SK-N-SH (cell line): ENCODE measurements at regions not wholly inside any gene's neighbourhood (a gene's known extent, or its start where the extent isn't known, plus 50 kb on each side); places are given as distances from the start of the nearest gene placed in this dataset.

Experiments used
- CTCF ChIA-PET: fragments of 300-600, 350-600 bp; formaldehyde crosslinking; extraction: SDS; loops from one replicate; lab custom pipeline; 2021; lab: Yijun Ruan, JAX
- POLR2A ChIA-PET: fragments of 350-600 bp; sonication (Branson Sonifier 250); formaldehyde crosslinking; extraction: SDS; loops from one replicate; lab custom pipeline; 2020; ENCODE audit warnings: antibody characterized with exemption, inconsistent platforms; lab: Yijun Ruan, JAX
- DNase-seq: peaks from one replicate; pipeline ENCODE4 v3.0.0; 2012
- H2AFZ ChIP-seq: fragments of 200-600 bp; sonication (generic); 2 replicates; pipeline ENCODE4 v1.8.1; 2016; ENCODE audit warnings: antibody characterized with exemption, mild to moderate bottlenecking, low read depth
- H3F3A ChIP-seq: fragments of 200-600 bp; sonication (generic); replicated peaks from 2 replicates; pipeline ENCODE3; 2016; ENCODE audit warnings: antibody characterized with exemption, mild to moderate bottlenecking; ENCODE audit not compliant: insufficient read depth
- H3K27ac ChIP-seq, 2 experiments: fragments of 200-500 bp in 1 of 2; fragments of 200-600 bp in 1 of 2; sonication (Bioruptor generic) in 1 of 2; sonication (generic), shearing (Covaris generic) in 1 of 2; 2 replicates each; pipeline versions ENCODE4 v1.5.1 to v1.6.1; 2014 to 2016; ENCODE audit warnings: low read depth in 2 of 2, inconsistent platforms in 1 of 2, low read length in 1 of 2, mild to moderate bottlenecking in 1 of 2, mixed read lengths in 1 of 2
- H3K27me3 ChIP-seq: fragments of 200-600 bp; sonication (generic), shearing (Covaris generic); 2 replicates; pipeline ENCODE4 v1.6.1; 2016; ENCODE audit warnings: mixed run types; ENCODE audit not compliant: insufficient read depth
- H3K36me3 ChIP-seq, 2 experiments: fragments of 200-500 bp in 1 of 2; fragments of 200-600 bp in 1 of 2; sonication (Bioruptor generic) in 1 of 2; sonication (generic) in 1 of 2; replicated peaks in 1 of 2; 2 replicates each; pipeline versions ENCODE3 to v1.5.1; 2014 to 2016; ENCODE audit warnings: low read length in 1 of 2, mild to moderate bottlenecking in 1 of 2; ENCODE audit not compliant: insufficient read depth in 2 of 2, control insufficient read depth in 1 of 2
- H3K4me1 ChIP-seq, 2 experiments: fragments of 200-500 bp in 1 of 2; fragments of 200-600 bp in 1 of 2; sonication (Bioruptor generic) in 1 of 2; sonication (generic), shearing (Covaris generic) in 1 of 2; 2 replicates each; pipeline versions ENCODE4 v1.5.1 to v1.6.1; 2014 to 2016; ENCODE audit warnings: low read depth in 1 of 2, low read length in 1 of 2, mixed run types in 1 of 2; ENCODE audit not compliant: insufficient read depth in 2 of 2, control insufficient read depth in 1 of 2
- H3K4me2 ChIP-seq: fragments of 200-600 bp; sonication (generic), shearing (Covaris generic); 2 replicates; pipeline ENCODE4 v1.6.1; 2017; ENCODE audit warnings: mixed run types
- H3K4me3 ChIP-seq, 2 experiments: fragments of 200-500 bp in 1 of 2; fragments of 200-600 bp in 1 of 2; sonication (Bioruptor generic) in 1 of 2; sonication (generic), shearing (Covaris generic) in 1 of 2; 2 replicates each; pipeline versions ENCODE4 v1.5.1 to v1.8.1; 2014 to 2016; ENCODE audit warnings: low read depth in 2 of 2, inconsistent platforms in 1 of 2, low read length in 1 of 2, mild to moderate bottlenecking in 1 of 2, mixed read lengths in 1 of 2, moderate library complexity in 1 of 2
- H3K79me2 ChIP-seq: fragments of 200-600 bp; sonication (generic); 2 replicates; pipeline ENCODE4 v1.8.1; 2017; ENCODE audit warnings: mild to moderate bottlenecking; ENCODE audit not compliant: insufficient read depth
- H3K9ac ChIP-seq: fragments of 200-600 bp; sonication (generic); 2 replicates; pipeline ENCODE4 v1.6.1; 2017; ENCODE audit warnings: mixed run types
- H3K9me2 ChIP-seq: fragments of 200-600 bp; sonication (generic); 2 replicates; pipeline ENCODE4 v1.6.1; 2017; ENCODE audit warnings: mixed run types
- H3K9me3 ChIP-seq: fragments of 200-600 bp; sonication (generic); 2 replicates; pipeline ENCODE4 v1.6.1; 2017; ENCODE audit warnings: mixed run types, mild to moderate bottlenecking, moderate library complexity
- H4K20me1 ChIP-seq: fragments of 200-600 bp; sonication (generic); 2 replicates; pipeline ENCODE4 v1.6.1; 2017; ENCODE audit warnings: mild to moderate bottlenecking, mixed run types; ENCODE audit not compliant: insufficient read depth
- ELF1 ChIP-seq: IDR thresholded peaks from 2 replicates; pipeline ENCODE4 v1.4.0; 2012
- EP300 ChIP-seq, 2 experiments: IDR thresholded peaks; 2 replicates each; pipeline versions ENCODE4 v1.4.0 to v1.6.1; 2012; ENCODE audit warnings: borderline replicate concordance in 1 of 2, low read depth in 1 of 2, low read length in 1 of 2
- FOSL2 ChIP-seq: IDR thresholded peaks from 2 replicates; pipeline ENCODE4 v1.4.0; 2012; ENCODE audit warnings: low read depth, mild to moderate bottlenecking, moderate library complexity, borderline replicate concordance
- FOXM1 ChIP-seq: IDR thresholded peaks from 2 replicates; pipeline ENCODE4 v1.4.0; 2012; ENCODE audit warnings: low read depth, mild to moderate bottlenecking
- GABPA ChIP-seq: IDR thresholded peaks from 2 replicates; pipeline ENCODE4 v1.4.0; 2012; ENCODE audit warnings: low read depth, mild to moderate bottlenecking
- GATA2 ChIP-seq: sonication (generic); formaldehyde crosslinking; IDR thresholded peaks from 2 replicates; pipeline ENCODE4 v1.5.0; 2020; ENCODE audit warnings: mild to moderate bottlenecking, missing genetic modification reagents
- JUND ChIP-seq: IDR thresholded peaks from 2 replicates; pipeline ENCODE4 v1.4.0; 2012
- MEF2A ChIP-seq: IDR thresholded peaks from 2 replicates; pipeline ENCODE4 v1.4.0; 2012; ENCODE audit warnings: low read depth, borderline replicate concordance
- MXI1 ChIP-seq: IDR thresholded peaks from 2 replicates; pipeline ENCODE4 v1.6.1; 2012; ENCODE audit warnings: mild to moderate bottlenecking, low read depth, low read length, improper control_type of control experiment
- NFIC ChIP-seq: IDR thresholded peaks from 2 replicates; pipeline ENCODE4 v1.4.0; 2012; ENCODE audit warnings: borderline replicate concordance
- POLR2AphosphoS5 ChIP-seq: IDR thresholded peaks from 2 replicates; pipeline ENCODE4 v1.6.1; 2012; ENCODE audit warnings: low read depth, low read length
- RCOR1 ChIP-seq: fragments of 150-350 bp; IDR thresholded peaks from 2 replicates; pipeline ENCODE4 v1.6.1; 2017; ENCODE audit warnings: antibody characterized with exemption, low read length
- RXRA ChIP-seq: IDR thresholded peaks from 2 replicates; pipeline ENCODE4 v1.4.0; 2012; ENCODE audit warnings: low read depth, mild to moderate bottlenecking, borderline replicate concordance
- SMC3 ChIP-seq: IDR thresholded peaks from 2 replicates; pipeline ENCODE4 v1.6.1; 2012; ENCODE audit warnings: low read depth, low read length, improper control_type of control experiment
- TEAD4 ChIP-seq: IDR thresholded peaks from 2 replicates; pipeline ENCODE4 v1.4.0; 2012; ENCODE audit warnings: mild to moderate bottlenecking, borderline replicate concordance; ENCODE audit not compliant: insufficient read depth
- YY1 ChIP-seq: IDR thresholded peaks from 2 replicates; pipeline ENCODE4 v1.4.0; 2012; ENCODE audit warnings: low read depth, mild to moderate bottlenecking
- WGBS: methylation state at CpG from one replicate; pipeline ENCODE4 v1.1.6; 2017; ENCODE audit warnings: low lambda C conversion rate; 5-methylcytosine and 5-hydroxymethylcytosine counted together
- TF ChIP-seq, protein P1 (sequence below): IDR thresholded peaks from 2 replicates; pipeline ENCODE4 v1.6.1; 2012; ENCODE audit warnings: mild to moderate bottlenecking, low read depth, low read length, moderate library complexity
- TF ChIP-seq, protein P2 (sequence below): fragments of 200-600 bp; sonication (generic); IDR thresholded peaks from 2 replicates; pipeline ENCODE4 v1.6.1; 2017; ENCODE audit warnings: antibody characterized with exemption, mild to moderate bottlenecking, moderate library complexity
- TF ChIP-seq, protein P3 (sequence below): IDR thresholded peaks from 2 replicates; pipeline ENCODE4 v1.4.0; 2012; ENCODE audit warnings: low read depth, borderline replicate concordance
- TF ChIP-seq, protein P4 (sequence below): fragments of 150-350 bp; IDR thresholded peaks from 2 replicates; pipeline ENCODE4 v1.6.1; 2016; ENCODE audit warnings: mild to moderate bottlenecking, low read depth, low read length

DNA sequence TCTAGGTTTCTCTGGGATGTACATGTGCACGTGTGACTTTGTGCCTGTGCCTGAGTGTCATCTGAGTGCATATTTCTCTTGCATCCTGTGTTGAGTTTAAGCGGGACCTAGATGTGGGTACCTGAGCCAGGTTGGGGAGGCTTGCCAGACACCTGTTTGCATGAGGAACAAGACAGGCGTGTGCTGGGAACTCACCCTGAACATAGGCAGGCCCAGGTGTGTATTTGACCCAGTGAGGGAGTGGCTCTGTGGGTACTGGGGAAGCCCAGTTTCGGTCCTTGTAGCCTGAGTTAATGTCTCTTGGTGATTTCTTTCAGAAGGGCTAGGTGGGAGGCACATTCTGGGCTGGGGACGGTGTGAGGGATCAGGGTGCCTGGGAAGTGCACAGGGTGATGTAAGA, 98.6 kb downstream of the TMEM170B start:
- no peak overlapping the region for H3K9ac ChIP-seq
- no peak overlapping the region for H3K27ac ChIP-seq
- no peaks in the 10 kb centered on the region for H3F3A ChIP-seq
- peaks cover 0 to 1% of the 10 kb centered on the region in 2 experiments; a peak in 1 of 4 replicates for H3K4me1 ChIP-seq
- no peak overlapping the region for H2AFZ ChIP-seq
- TF ChIP-seq, protein P1, sequence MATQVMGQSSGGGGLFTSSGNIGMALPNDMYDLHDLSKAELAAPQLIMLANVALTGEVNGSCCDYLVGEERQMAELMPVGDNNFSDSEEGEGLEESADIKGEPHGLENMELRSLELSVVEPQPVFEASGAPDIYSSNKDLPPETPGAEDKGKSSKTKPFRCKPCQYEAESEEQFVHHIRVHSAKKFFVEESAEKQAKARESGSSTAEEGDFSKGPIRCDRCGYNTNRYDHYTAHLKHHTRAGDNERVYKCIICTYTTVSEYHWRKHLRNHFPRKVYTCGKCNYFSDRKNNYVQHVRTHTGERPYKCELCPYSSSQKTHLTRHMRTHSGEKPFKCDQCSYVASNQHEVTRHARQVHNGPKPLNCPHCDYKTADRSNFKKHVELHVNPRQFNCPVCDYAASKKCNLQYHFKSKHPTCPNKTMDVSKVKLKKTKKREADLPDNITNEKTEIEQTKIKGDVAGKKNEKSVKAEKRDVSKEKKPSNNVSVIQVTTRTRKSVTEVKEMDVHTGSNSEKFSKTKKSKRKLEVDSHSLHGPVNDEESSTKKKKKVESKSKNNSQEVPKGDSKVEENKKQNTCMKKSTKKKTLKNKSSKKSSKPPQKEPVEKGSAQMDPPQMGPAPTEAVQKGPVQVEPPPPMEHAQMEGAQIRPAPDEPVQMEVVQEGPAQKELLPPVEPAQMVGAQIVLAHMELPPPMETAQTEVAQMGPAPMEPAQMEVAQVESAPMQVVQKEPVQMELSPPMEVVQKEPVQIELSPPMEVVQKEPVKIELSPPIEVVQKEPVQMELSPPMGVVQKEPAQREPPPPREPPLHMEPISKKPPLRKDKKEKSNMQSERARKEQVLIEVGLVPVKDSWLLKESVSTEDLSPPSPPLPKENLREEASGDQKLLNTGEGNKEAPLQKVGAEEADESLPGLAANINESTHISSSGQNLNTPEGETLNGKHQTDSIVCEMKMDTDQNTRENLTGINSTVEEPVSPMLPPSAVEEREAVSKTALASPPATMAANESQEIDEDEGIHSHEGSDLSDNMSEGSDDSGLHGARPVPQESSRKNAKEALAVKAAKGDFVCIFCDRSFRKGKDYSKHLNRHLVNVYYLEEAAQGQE: no peak
- TF ChIP-seq FOXM1: no peak
- no peak for TF ChIP-seq MEF2A
- TF ChIP-seq GABPA: no peak
- TF ChIP-seq MXI1: no peak
- TF ChIP-seq, all 33 proteins: peak for 0
- DNase-seq: no peak
- WGBS: 86% methylated on average over 5 of the region's 5 CpGs
- no peaks in the 10 kb centered on the region for H3K79me2 ChIP-seq
- no peaks in the 10 kb centered on the region for H3K27me3 ChIP-seq
- H3K36me3 ChIP-seq: no peaks in the 10 kb centered on the region
- no peaks in the 10 kb centered on the region for H4K20me1 ChIP-seq
- no peak overlapping the region for H3K4me3 ChIP-seq
- ChIA-PET CTCF (interaction anchor here (1.0 to 2.2 kb wide), 2 partner anchors 16 to 20 kb away, joined by 3 to 15 read pairs; no protein-coding TSS in a partner anchor), POLR2A (no interaction called here)
- no peak overlapping the region for H3K4me2 ChIP-seq
- H3K9me2 ChIP-seq: no peaks in the 10 kb centered on the region
- H3K9me3 ChIP-seq: no peaks in the 10 kb centered on the region

DNA sequence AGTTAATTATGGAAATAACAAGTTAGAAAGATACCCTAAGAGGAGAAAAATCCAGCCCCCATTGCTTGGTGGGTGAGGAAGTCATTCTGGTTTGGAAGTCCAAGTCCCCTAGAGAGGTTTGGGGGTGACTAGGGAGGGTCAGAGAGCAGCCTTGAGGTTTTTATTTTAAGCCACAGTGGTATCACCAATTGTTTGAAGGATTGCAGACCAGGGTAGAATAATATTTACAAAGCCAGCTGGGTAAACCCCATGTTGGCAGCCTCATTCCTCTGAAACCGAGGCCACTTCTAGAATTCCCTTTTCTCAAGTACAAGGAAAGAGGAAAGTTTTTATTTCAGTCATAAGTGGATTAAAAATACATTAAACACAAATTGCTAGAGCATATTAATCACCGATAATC, 99.7 kb downstream of the TMEM170B start:
- TF ChIP-seq RXRA: no peak
- no peak for TF ChIP-seq POLR2AphosphoS5
- no peak for TF ChIP-seq RCOR1
- TF ChIP-seq, protein P2, sequence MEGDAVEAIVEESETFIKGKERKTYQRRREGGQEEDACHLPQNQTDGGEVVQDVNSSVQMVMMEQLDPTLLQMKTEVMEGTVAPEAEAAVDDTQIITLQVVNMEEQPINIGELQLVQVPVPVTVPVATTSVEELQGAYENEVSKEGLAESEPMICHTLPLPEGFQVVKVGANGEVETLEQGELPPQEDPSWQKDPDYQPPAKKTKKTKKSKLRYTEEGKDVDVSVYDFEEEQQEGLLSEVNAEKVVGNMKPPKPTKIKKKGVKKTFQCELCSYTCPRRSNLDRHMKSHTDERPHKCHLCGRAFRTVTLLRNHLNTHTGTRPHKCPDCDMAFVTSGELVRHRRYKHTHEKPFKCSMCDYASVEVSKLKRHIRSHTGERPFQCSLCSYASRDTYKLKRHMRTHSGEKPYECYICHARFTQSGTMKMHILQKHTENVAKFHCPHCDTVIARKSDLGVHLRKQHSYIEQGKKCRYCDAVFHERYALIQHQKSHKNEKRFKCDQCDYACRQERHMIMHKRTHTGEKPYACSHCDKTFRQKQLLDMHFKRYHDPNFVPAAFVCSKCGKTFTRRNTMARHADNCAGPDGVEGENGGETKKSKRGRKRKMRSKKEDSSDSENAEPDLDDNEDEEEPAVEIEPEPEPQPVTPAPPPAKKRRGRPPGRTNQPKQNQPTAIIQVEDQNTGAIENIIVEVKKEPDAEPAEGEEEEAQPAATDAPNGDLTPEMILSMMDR: no peak
- TF ChIP-seq TEAD4: no peak
- TF ChIP-seq JUND: no peak
- TF ChIP-seq, protein P3, sequence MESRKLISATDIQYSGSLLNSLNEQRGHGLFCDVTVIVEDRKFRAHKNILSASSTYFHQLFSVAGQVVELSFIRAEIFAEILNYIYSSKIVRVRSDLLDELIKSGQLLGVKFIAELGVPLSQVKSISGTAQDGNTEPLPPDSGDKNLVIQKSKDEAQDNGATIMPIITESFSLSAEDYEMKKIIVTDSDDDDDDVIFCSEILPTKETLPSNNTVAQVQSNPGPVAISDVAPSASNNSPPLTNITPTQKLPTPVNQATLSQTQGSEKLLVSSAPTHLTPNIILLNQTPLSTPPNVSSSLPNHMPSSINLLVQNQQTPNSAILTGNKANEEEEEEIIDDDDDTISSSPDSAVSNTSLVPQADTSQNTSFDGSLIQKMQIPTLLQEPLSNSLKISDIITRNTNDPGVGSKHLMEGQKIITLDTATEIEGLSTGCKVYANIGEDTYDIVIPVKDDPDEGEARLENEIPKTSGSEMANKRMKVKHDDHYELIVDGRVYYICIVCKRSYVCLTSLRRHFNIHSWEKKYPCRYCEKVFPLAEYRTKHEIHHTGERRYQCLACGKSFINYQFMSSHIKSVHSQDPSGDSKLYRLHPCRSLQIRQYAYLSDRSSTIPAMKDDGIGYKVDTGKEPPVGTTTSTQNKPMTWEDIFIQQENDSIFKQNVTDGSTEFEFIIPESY: no peak
- no peak for TF ChIP-seq SMC3
- TF ChIP-seq EP300 (IDR thresholded peaks at IDR 0.05; ENCODE audit: borderline replicate concordance in 1 of 2, low read depth in 1 of 2, low read length in 1 of 2): no peak
- no peak for TF ChIP-seq FOSL2
- no peak for TF ChIP-seq YY1
- no peak for TF ChIP-seq ELF1
- TF ChIP-seq NFIC: no peak
- no peak for TF ChIP-seq GATA2 (CRISPR knock-in tag)
- no peak for TF ChIP-seq FOXM1
- TF ChIP-seq, protein P4, sequence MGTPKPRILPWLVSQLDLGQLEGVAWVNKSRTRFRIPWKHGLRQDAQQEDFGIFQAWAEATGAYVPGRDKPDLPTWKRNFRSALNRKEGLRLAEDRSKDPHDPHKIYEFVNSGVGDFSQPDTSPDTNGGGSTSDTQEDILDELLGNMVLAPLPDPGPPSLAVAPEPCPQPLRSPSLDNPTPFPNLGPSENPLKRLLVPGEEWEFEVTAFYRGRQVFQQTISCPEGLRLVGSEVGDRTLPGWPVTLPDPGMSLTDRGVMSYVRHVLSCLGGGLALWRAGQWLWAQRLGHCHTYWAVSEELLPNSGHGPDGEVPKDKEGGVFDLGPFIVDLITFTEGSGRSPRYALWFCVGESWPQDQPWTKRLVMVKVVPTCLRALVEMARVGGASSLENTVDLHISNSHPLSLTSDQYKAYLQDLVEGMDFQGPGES: no peak
- TF ChIP-seq MEF2A: no peak
- TF ChIP-seq MXI1: no peak
- Histone ChIP-seq H4K20me1 (no peaks in the 10 kb centered on the region), H3K79me2 (no peaks in the 10 kb centered on the region), H3K4me2 (no peak overlapping the region), H3K9me2 (no peaks in the 10 kb centered on the region), H3K9ac (no peak overlapping the region), H3K27ac (no peak overlapping the region), H3K27me3 (no peaks in the 10 kb centered on the region), H3F3A (no peaks in the 10 kb centered on the region), H3K9me3 (no peaks in the 10 kb centered on the region), H2AFZ (no peak overlapping the region), H3K4me1 (no peaks in the 10 kb centered on the region), H3K4me3 (no peak overlapping the region), H3K36me3 (no peaks in the 10 kb centered on the region)
- ChIA-PET CTCF (interaction anchor here (1.0 to 7.8 kb wide), 3 partner anchors 17 to 18 kb away, joined by 3 to 46 read pairs (median 3); no protein-coding TSS in a partner anchor), POLR2A (no interaction called here)
- no peak for DNase-seq
- WGBS: 65% methylated on average over 2 of the region's 2 CpGs
